ENCODE measurements at regions not wholly inside any gene's neighbourhood (a gene's known extent, or its start where the extent isn't known, plus 50 kb on each side); places are given as distances from the start of the nearest gene placed in this dataset.
A peak's percentile ranks its signal among the peaks of the same experiment; 100 is the strongest.

- DNase-seq, result peak; percentile 56
Observed at GRCh38 chr4:23290656-23291055, 597.9 kb downstream of the GBA3 start.

GRCh38 chr4:23279377-23279986 is 586.7 kb downstream of the GBA3 start:
- intact Hi-C loops (cut with micrococcal nuclease), result no loop called here
- Histone ChIP-seq H3K4me3 (ENCODE audit: low read length) (no peak overlapping the region), H2AFZ (ENCODE audit: low read length) (no peak overlapping the region), H3K4me1 (ENCODE audit: insufficient read depth, low read length) (no peaks in the 10 kb centered on the region), H3K9me2 (replicated peaks; ENCODE audit: low read length) (no peaks in the 10 kb centered on the region), H3K36me3 (ENCODE audit: low read depth, low read length) (no peaks in the 10 kb centered on the region), H3K79me2 (ENCODE audit: low read length) (no peaks in the 10 kb centered on the region), H3K27me3 (ENCODE audit: low read length) (no peaks in the 10 kb centered on the region), H4K20me1 (ENCODE audit: low read length) (no peaks in the 10 kb centered on the region), H3K9me3 (ENCODE audit: low read length) (no peaks in the 10 kb centered on the region), H3F3A (ENCODE audit: low read length, unreplicated experiment) (no peaks in the 10 kb centered on the region), H3K4me2 (ENCODE audit: low read length) (no peak overlapping the region), H3K27ac (ENCODE audit: low read length) (no peak overlapping the region), H3K9ac (ENCODE audit: low read length) (no peak overlapping the region)
- DNase-seq, result peak; percentile 56
- ChIA-PET POLR2A (ENCODE audit: unreplicated experiment) (no interaction called here), CTCF (no interaction called here)
- ATAC-seq, result peak; percentile 56
- no TSS peak for BruUV-seq (replicated peaks)
- TF ChIP-seq EZH2 (IDR thresholded peaks at IDR 0.05; ENCODE audit: low read length, unreplicated experiment) (no peak), EZH2phosphoT487 (IDR thresholded peaks at IDR 0.05; ENCODE audit: borderline replicate concordance, low read length) (no peak), CTCF (conservative IDR thresholded peaks at IDR 0.05; ENCODE audit: low read depth, low read length) (no peak)

More at GRCh38 chr4:23290656-23291055, 597.9 kb downstream of the GBA3 start:
- ATAC-seq, result peak; percentile 29; the same call in 1 of the 2 replicates
- H3K4me1 ChIP-seq (ENCODE audit: insufficient read depth, low read length), result no peaks in the 10 kb centered on the region; the same call in 1 of the 2 replicates
- no peak overlapping the region for H2AFZ ChIP-seq (ENCODE audit: low read length)
- H3K9me2 ChIP-seq (replicated peaks; ENCODE audit: low read length), result no peaks in the 10 kb centered on the region
- no peak overlapping the region for H3K27ac ChIP-seq (ENCODE audit: low read length)
- H3K9ac ChIP-seq (ENCODE audit: low read length), result no peak overlapping the region
- no peaks in the 10 kb centered on the region for H3K27me3 ChIP-seq (ENCODE audit: low read length)
- intact Hi-C loops (cut with micrococcal nuclease), result no loop called here
- H3F3A ChIP-seq (ENCODE audit: low read length, unreplicated experiment), result no peaks in the 10 kb centered on the region
- BruUV-seq (replicated peaks), result no TSS peak
- ChIA-PET POLR2A (ENCODE audit: unreplicated experiment) (no interaction called here), CTCF (no interaction called here)
- H4K20me1 ChIP-seq (ENCODE audit: low read length), result no peaks in the 10 kb centered on the region
- no peaks in the 10 kb centered on the region for H3K36me3 ChIP-seq (ENCODE audit: low read depth, low read length)
- H3K9me3 ChIP-seq (ENCODE audit: low read length), result no peaks in the 10 kb centered on the region
- no peak for TF ChIP-seq EZH2 (IDR thresholded peaks at IDR 0.05; ENCODE audit: low read length, unreplicated experiment)
- no peak for TF ChIP-seq EZH2phosphoT487 (IDR thresholded peaks at IDR 0.05; ENCODE audit: borderline replicate concordance, low read length)
- no peak for TF ChIP-seq CTCF (conservative IDR thresholded peaks at IDR 0.05; ENCODE audit: low read depth, low read length)
- H3K4me2 ChIP-seq (ENCODE audit: low read length), result no peak overlapping the region
- no peak overlapping the region for H3K4me3 ChIP-seq (ENCODE audit: low read length)
- H3K79me2 ChIP-seq (ENCODE audit: low read length), result no peaks in the 10 kb centered on the region

GRCh38 chr4:23278845-23279244 is 586.1 kb downstream of the GBA3 start:
- Histone ChIP-seq H3K9ac (ENCODE audit: low read length) (no peak overlapping the region), H3K27me3 (ENCODE audit: low read length) (no peaks in the 10 kb centered on the region), H3K36me3 (ENCODE audit: low read depth, low read length) (no peaks in the 10 kb centered on the region), H3K27ac (ENCODE audit: low read length) (no peak overlapping the region), H2AFZ (ENCODE audit: low read length) (no peak overlapping the region), H3F3A (ENCODE audit: low read length, unreplicated experiment) (no peaks in the 10 kb centered on the region), H3K4me1 (ENCODE audit: insufficient read depth, low read length) (no peaks in the 10 kb centered on the region), H3K79me2 (ENCODE audit: low read length) (no peaks in the 10 kb centered on the region), H3K4me2 (ENCODE audit: low read length) (no peak overlapping the region), H3K9me3 (ENCODE audit: low read length) (no peaks in the 10 kb centered on the region), H4K20me1 (ENCODE audit: low read length) (no peaks in the 10 kb centered on the region), H3K9me2 (replicated peaks; ENCODE audit: low read length) (no peaks in the 10 kb centered on the region), H3K4me3 (ENCODE audit: low read length) (no peak overlapping the region)
- intact Hi-C loops (cut with micrococcal nuclease), result no loop called here
- ChIA-PET POLR2A (ENCODE audit: unreplicated experiment) (no interaction called here), CTCF (no interaction called here)
- DNase-seq (no peak), ATAC-seq (no peak)
- no TSS peak for BruUV-seq (replicated peaks)
- TF ChIP-seq EZH2 (IDR thresholded peaks at IDR 0.05; ENCODE audit: low read length, unreplicated experiment), result no peak
- TF ChIP-seq EZH2phosphoT487 (IDR thresholded peaks at IDR 0.05; ENCODE audit: borderline replicate concordance, low read length), result no peak
- TF ChIP-seq CTCF (conservative IDR thresholded peaks at IDR 0.05; ENCODE audit: low read depth, low read length), result no peak

Data from PC-3 (cell line).